AML-193 (cell line): ENCODE measurements at regions not wholly inside any gene's neighbourhood (a gene's known extent, or its start where the extent isn't known, plus 50 kb on each side); places are given as distances from the start of the nearest gene placed in this dataset.
"Not testable (repeated sequence)": the region's sequence is repeated elsewhere in the genome, so short reads cannot be mapped to it uniquely, and the experiment has no call there.

ENCODE experiments used
- DNase-seq, 2 experiments: peaks; one replicate each; lab custom pipeline; 2025; lab: John Stamatoyannopoulos, UW

DNA sequence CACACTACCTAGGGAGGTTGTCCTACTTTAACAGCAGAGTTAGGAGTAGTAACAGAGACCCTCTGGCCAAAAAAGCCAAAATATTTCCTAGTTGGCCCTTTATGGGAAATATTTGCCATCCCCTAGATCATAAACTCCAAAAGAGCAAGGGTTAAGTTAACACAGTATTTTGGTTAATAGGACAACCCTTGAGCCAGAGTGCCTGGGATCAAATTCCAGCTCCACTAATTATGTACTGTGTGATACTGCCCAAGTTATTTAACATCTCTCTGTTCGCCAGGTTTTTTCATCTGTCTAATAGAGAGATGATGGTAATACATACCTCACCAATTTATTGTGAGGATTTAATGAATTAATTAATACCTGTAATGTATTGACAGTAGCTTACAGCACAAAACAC lies 767.4 kb downstream of the KCNJ2 start:
- DNase-seq: no peak

DNA sequence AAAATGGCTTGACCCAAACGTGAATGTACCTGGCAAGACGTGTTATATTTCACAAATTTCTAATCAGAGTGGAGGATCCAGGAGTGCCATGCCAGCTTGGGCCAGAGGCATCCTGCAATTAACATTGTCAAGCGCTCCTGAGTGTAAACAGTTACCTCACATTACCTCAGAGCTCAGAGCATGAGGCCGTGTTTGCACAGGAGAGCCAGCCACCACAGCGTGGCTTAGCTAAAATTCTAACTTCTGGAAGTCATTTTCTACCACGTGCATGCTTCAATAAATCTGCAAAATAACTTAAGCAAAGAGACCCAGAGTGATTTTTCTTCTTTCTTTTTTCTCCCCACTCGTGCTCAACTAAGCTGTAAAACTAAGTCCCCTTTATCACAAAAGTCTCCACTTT lies 769.0 kb downstream of the KCNJ2 start:
- no peak for DNase-seq

- DNase-seq: no peak
These were observed 776.1 kb downstream of the KCNJ2 start for GRCh38 chr17:70945386-70945785.

- no peak for DNase-seq
These were observed 777.9 kb downstream of the KCNJ2 start for GRCh38 chr17:70947215-70947614.

DNA sequence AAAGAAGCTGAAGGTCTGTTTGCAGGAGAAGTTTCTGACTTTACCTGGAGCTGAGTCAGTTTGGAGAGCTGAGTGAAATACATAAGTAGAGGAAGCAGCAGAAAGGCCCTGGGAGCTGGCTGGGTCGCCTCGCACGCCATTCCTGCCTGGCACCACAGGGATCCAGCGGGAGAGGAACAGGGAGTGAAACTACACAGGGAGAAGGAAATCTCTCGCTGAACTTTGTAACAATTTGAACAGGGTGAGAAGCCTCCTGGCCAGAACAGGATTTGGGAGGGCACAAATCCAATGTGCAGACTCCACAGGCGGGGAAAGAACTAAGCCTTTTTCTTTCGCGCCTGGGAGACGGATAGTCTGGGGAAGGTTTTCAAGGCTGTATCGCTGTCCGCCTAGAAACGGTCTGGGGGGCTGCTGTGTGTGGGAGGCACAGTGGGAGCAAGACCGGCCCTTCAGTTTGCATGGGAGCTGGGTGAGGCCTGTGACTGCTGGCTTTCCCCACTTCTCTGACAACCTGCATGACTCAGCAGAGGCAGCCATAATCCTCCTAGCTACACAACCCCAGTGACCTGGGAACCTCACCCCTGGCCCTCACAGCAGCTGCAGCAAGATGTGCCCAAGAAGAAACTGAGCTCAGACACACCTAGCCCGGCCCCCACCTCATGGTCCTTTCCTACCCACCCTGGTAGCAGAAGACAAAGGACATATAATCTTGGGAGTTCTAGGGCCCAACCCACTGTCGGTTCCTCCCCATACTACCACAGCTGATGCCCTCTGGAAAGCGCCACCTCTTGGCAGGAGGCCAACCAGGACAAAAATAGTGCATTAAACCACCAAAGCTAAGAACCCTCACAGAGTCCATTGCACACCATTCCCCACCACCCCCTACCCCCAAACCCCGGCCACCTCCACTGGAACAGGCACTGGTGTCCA lies 778.6 kb downstream of the KCNJ2 start:
- DNase-seq: no peak

GRCh38 chr17:70953140-70953539 lies 783.8 kb downstream of the KCNJ2 start:
- DNase-seq: not testable (repeated sequence)

DNA sequence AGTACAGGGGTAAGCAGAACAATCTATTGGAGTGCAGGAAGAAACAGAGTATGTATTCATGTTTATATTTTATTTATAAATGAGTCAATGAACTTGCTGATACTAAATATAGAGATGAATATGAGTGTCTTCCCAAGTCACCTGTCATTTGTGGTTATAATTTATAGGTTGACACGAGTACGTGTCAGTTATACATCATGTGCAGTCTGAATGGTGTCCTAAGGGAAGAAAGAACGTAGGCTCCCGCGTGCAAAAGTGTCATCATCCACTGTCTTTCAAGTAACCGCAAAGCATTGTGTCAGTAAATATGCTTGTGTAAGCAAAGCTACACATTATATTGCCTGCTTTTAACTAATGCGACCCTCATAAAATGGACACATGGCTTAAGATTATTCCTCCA lies 786.1 kb downstream of the KCNJ2 start:
- DNase-seq: no peak

- DNase-seq: no peak
These were observed 787.4 kb downstream of the KCNJ2 start for GRCh38 chr17:70956726-70957125.

DNA sequence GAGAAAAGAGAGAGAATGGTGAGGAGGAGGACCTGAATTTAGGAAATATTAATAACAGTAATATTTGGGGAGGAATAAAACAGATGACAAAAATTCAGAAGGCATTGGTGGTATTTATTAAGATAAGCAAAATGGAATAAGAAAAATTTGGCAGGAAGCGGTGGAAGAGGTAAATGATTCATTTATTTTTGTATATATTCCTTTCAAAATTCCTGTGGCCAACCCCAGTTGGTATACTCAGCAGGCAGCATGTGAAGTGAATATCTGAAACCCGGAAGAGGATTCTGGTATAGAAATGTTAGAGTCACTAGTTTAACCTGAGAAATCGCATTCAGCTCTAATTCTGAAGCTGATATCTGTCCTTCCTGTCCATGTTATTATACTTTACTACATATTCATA lies 792.0 kb downstream of the KCNJ2 start:
- DNase-seq: no peak

GRCh38 chr17:70968302-70968701 lies 799.0 kb downstream of the KCNJ2 start:
- DNase-seq: no peak

GRCh38 chr17:70969521-70970034 lies 800.2 kb downstream of the KCNJ2 start:
- DNase-seq: no peak

- no peak for DNase-seq
These were observed 807.1 kb downstream of the KCNJ2 start for GRCh38 chr17:70976447-70976846.

GRCh38 chr17:70984873-70985272 lies 815.5 kb downstream of the KCNJ2 start:
- DNase-seq: no peak

DNA sequence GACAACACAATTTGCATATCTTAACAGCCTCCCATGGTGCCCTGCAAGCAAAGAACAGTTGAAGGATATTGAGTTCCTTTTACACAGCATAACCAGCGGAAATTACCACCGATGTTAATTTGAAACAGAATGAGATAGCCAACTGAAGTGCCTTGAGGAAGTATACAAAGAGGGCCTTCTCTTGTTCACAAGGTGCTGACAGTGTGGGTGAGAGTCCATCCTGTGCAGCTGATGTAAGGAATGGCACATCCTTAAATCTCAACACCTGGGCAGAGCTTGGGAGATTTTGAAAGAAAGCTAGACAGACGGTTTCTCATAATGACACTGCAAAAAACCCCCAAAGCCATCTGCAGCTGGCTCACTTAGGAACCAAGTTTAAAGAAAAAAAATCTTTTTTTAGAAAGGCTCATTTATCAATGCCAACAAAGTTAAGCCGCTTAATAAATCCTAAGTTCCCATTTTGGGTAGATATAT lies 818.6 kb downstream of the KCNJ2 start:
- no peak for DNase-seq

GRCh38 chr17:70988622-70989021 lies 819.3 kb downstream of the KCNJ2 start:
- no peak for DNase-seq

- DNase-seq: no peak
These were observed 819.9 kb downstream of the KCNJ2 start for GRCh38 chr17:70989280-70989679.

- no peak for DNase-seq
These were observed 824.9 kb downstream of the KCNJ2 start for GRCh38 chr17:70994194-70994593.

DNA sequence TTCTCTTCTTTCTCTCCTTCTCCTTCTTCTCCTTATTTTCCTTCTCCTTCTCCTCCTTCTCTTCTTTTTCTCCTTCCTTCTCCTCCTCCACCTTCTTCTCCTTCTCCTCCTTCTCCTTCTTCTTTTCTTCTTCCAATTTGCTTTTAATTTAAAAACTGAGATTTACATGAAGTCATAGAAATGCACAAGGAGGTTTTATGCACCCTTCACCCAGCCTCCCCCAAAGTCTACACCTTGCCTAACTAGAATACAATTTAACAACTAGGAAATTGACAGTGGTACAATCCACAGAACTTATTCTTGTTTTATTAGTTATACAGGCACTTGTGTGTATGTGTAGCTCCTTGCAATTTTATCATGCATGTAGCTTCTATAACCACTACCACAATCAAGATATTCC lies 826.7 kb downstream of the KCNJ2 start:
- DNase-seq: no peak

- no peak for DNase-seq
These were observed 834.4 kb downstream of the KCNJ2 start for GRCh38 chr17:71003736-71004135.

DNA sequence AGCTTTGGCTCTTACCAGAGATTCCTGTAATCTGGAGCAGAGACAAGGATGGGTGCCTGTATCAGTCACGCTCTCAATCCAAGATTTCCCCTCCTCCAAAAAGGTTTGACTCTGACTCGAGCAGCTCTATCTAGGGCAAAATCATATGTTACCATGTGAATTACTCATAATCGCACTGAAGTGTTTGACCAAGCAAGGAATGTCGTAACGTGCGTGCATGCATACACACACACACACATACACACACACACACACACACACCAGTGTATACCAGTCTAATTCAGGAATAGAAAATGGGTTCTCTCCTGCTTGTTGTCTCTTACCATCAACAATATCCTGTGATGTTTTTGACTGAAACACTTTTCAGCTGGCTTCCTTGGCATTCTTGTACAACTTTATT lies 835.1 kb downstream of the KCNJ2 start:
- DNase-seq: no peak

DNA sequence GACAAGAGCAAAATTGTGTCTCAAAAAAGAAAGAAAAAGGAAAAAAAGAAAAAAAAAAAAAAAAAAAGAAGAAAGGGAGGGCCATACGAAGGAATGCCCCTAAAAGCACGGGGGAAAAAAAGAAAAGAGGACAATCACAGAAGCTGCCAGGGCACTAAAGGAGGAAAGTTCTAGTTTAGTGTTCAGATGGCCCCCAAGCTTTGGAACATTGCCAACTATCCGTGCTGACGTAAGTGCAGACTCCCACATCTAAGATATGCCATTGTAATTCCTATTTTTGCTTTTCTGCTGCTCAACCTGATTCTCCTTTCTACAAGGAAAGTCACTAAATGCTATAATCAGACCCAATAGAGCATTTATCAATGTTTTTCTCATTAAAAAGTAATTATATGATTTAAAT lies 842.1 kb downstream of the KCNJ2 start:
- DNase-seq: no peak

- DNase-seq: no peak
These were observed 850.4 kb downstream of the KCNJ2 start for GRCh38 chr17:71019699-71020098.

GRCh38 chr17:71022758-71023157 lies 853.4 kb downstream of the KCNJ2 start:
- DNase-seq: no peak
